Liver (tissue), 8 donors: ENCODE measurements at regions not wholly inside any gene's neighbourhood (a gene's known extent, or its start where the extent isn't known, plus 50 kb on each side); places are given as distances from the start of the nearest gene placed in this dataset.

Experiments
- DNase-seq: peaks from one replicate; pipeline ENCODE4 v3.0.0-alpha.2; 2017; ENCODE audit warnings: low spot score
- H3K27ac ChIP-seq, 2 donors: one replicate each; pipeline ENCODE4 v1.7.0; 2013; ENCODE audit warnings: inconsistent platforms in 2 of 2, low read length in 2 of 2, control low read depth in 1 of 2, low read depth in 1 of 2, mild to moderate bottlenecking in 1 of 2
- H3K27me3 ChIP-seq, 4 donors: one replicate each; pipeline versions ENCODE4 v1.6.1 to v1.7.0; 2013; ENCODE audit warnings: low read length in 3 of 4, inconsistent platforms in 1 of 4, mild to moderate bottlenecking in 1 of 4, moderate library complexity in 1 of 4; ENCODE audit not compliant: control insufficient read depth in 4 of 4, insufficient read depth in 4 of 4
- H3K36me3 ChIP-seq, 4 donors: one replicate each; pipeline versions ENCODE4 v1.6.1 to v1.7.0; 2013; ENCODE audit warnings: low read length in 3 of 4, mild to moderate bottlenecking in 3 of 4, low read depth in 1 of 4, moderate library complexity in 1 of 4; ENCODE audit not compliant: control insufficient read depth in 4 of 4, insufficient read depth in 3 of 4
- H3K4me1 ChIP-seq, 4 donors: one replicate each; pipeline versions ENCODE4 v1.6.1 to v1.7.0; 2013; ENCODE audit warnings: low read length in 3 of 4, mild to moderate bottlenecking in 3 of 4, moderate library complexity in 1 of 4; ENCODE audit not compliant: control insufficient read depth in 4 of 4, insufficient read depth in 4 of 4
- H3K4me3 ChIP-seq, 3 donors: one replicate each; pipeline versions ENCODE4 v1.6.1 to v1.7.0; 2013; ENCODE audit warnings: low read length in 3 of 3, control low read depth in 1 of 3, low read depth in 1 of 3, mild to moderate bottlenecking in 1 of 3
- H3K9ac ChIP-seq, 2 donors: one replicate each; pipeline ENCODE4 v1.7.0; 2013; ENCODE audit warnings: low read length in 2 of 2, mild to moderate bottlenecking in 2 of 2, moderate library complexity in 2 of 2, control low read depth in 1 of 2, low read depth in 1 of 2
- H3K9me3 ChIP-seq, 4 donors: one replicate each; pipeline versions ENCODE4 v1.6.1 to v1.7.0; 2013; ENCODE audit warnings: low read length in 3 of 4; ENCODE audit not compliant: control insufficient read depth in 4 of 4
- ATF3 ChIP-seq: IDR thresholded peaks from 2 replicates; pipeline ENCODE4 v1.6.1; 2016; ENCODE audit warnings: antibody characterized with exemption
- CTCF ChIP-seq: fragments of 150-350 bp; IDR thresholded peaks from 2 replicates; pipeline ENCODE4 v1.5.1; 2017; ENCODE audit warnings: improper control_type of control experiment, low read depth, low read length; ENCODE audit not compliant: missing input control
- EGR1 ChIP-seq, 2 donors: IDR thresholded peaks; 2 replicates each; pipeline ENCODE4 v1.6.1; 2016 to 2018; ENCODE audit warnings: antibody characterized with exemption in 2 of 2, low read depth in 2 of 2
- FOXA1 ChIP-seq: IDR thresholded peaks from 2 replicates; pipeline ENCODE4 v1.6.1; 2016; ENCODE audit warnings: antibody characterized with exemption
- FOXA2 ChIP-seq: IDR thresholded peaks from 2 replicates; pipeline ENCODE4 v1.6.1; 2016; ENCODE audit warnings: antibody characterized with exemption
- GABPA ChIP-seq, 2 donors: IDR thresholded peaks in 1 of 2; conservative IDR thresholded peaks in 1 of 2; 2 replicates each; pipeline ENCODE4 v1.6.1; 2016; ENCODE audit warnings: antibody characterized with exemption in 2 of 2, mild to moderate bottlenecking in 1 of 2, moderate library complexity in 1 of 2
- HNF4A ChIP-seq, 2 donors: conservative IDR thresholded peaks; 2 replicates each; pipeline ENCODE4 v1.6.1; 2016; ENCODE audit warnings: antibody characterized with exemption in 2 of 2, mild to moderate bottlenecking in 2 of 2
- HNF4G ChIP-seq: IDR thresholded peaks from 2 replicates; pipeline ENCODE4 v1.6.1; 2016; ENCODE audit warnings: antibody characterized with exemption
- JUND ChIP-seq, 2 donors: IDR thresholded peaks; 2 replicates each; pipeline ENCODE4 v1.6.1; 2016; ENCODE audit warnings: antibody characterized with exemption in 2 of 2
- MAX ChIP-seq: IDR thresholded peaks from 2 replicates; pipeline ENCODE4 v1.6.1; 2016; ENCODE audit warnings: antibody characterized with exemption
- NR2F2 ChIP-seq: IDR thresholded peaks from 2 replicates; pipeline ENCODE4 v1.6.1; 2016; ENCODE audit warnings: antibody characterized with exemption
- RAD21 ChIP-seq, 2 donors: IDR thresholded peaks; 2 replicates each; pipeline ENCODE4 v1.6.1; 2016; ENCODE audit warnings: antibody characterized with exemption in 2 of 2, mild to moderate bottlenecking in 2 of 2
- REST ChIP-seq: IDR thresholded peaks from 2 replicates; pipeline ENCODE4 v1.6.1; 2016; ENCODE audit warnings: antibody characterized with exemption, mild to moderate bottlenecking
- SP1 ChIP-seq: IDR thresholded peaks from 2 replicates; pipeline ENCODE4 v1.6.1; 2018; ENCODE audit warnings: antibody characterized with exemption, mild to moderate bottlenecking
- TAF1 ChIP-seq: conservative IDR thresholded peaks from 2 replicates; pipeline ENCODE4 v1.6.1; 2016; ENCODE audit warnings: antibody characterized with exemption, mild to moderate bottlenecking
- YY1 ChIP-seq: IDR thresholded peaks from 2 replicates; pipeline ENCODE4 v1.6.1; 2016; ENCODE audit warnings: antibody characterized with exemption, mild to moderate bottlenecking
- ZBTB33 ChIP-seq: IDR thresholded peaks from 2 replicates; pipeline ENCODE4 v1.6.1; 2016; ENCODE audit warnings: antibody characterized with exemption
- WGBS: extraction: QIAGEN DNeasy Blood & Tissue Kit; methylation state at CpG from one replicate; pipeline ENCODE4 v1.1.7; 2013; 5-methylcytosine and 5-hydroxymethylcytosine counted together
- donor health status: healthy.
- donor health status: healthy.
- donor health status: healthy.
- donor health status: healthy.
- donor health status: healthy.

GRCh38 chr21:19245188-19245580, 841.6 kb upstream of the TMPRSS15 start:
- Histone ChIP-seq H3K9ac (no peak overlapping the region), H3K36me3 (no peaks in the 10 kb centered on the region), H3K27me3 (no peaks in the 10 kb centered on the region), H3K4me1 (no peaks in the 10 kb centered on the region), H3K4me3 (no peak overlapping the region), H3K27ac (no peak overlapping the region), H3K9me3 (no peaks in the 10 kb centered on the region)
- WGBS: 92% methylated on average over 14 of the region's 14 CpGs
- DNase-seq: no peak
- TF ChIP-seq GABPA (IDR thresholded peaks at IDR 0.05 in 1 of 2, conservative IDR thresholded peaks at IDR 0.05 in 1 of 2) (no peak), ATF3 (no peak), JUND (IDR thresholded peaks at IDR 0.05) (no peak), TAF1 (no peak)

GRCh38 chr21:19246018-19246417, 842.4 kb upstream of the TMPRSS15 start:
- 90% methylated on average over 20 of the region's 20 CpGs for WGBS
- DNase-seq: no peak
- H3K9me3 ChIP-seq: no peaks in the 10 kb centered on the region
- TF ChIP-seq HNF4G (no peak), ATF3 (no peak), EGR1 (IDR thresholded peaks at IDR 0.05; ENCODE audit: low read depth in 2 of 2) (no peak), TAF1 (no peak)
- no peak overlapping the region for H3K4me3 ChIP-seq
- no peaks in the 10 kb centered on the region for H3K4me1 ChIP-seq
- no peak overlapping the region for H3K27ac ChIP-seq
- H3K36me3 ChIP-seq: no peaks in the 10 kb centered on the region
- no peak overlapping the region for H3K9ac ChIP-seq
- H3K27me3 ChIP-seq: no peaks in the 10 kb centered on the region

GRCh38 chr21:19256934-19257660, 853.5 kb upstream of the TMPRSS15 start:
- no peak for TF ChIP-seq EGR1 (IDR thresholded peaks at IDR 0.05; ENCODE audit: low read depth in 2 of 2)
- no peak for TF ChIP-seq FOXA1
- TF ChIP-seq JUND (IDR thresholded peaks at IDR 0.05): no peak
- no peak for TF ChIP-seq MAX
- no peak for TF ChIP-seq SP1
- TF ChIP-seq GABPA (IDR thresholded peaks at IDR 0.05 in 1 of 2, conservative IDR thresholded peaks at IDR 0.05 in 1 of 2): no peak
- TF ChIP-seq ATF3: no peak
- TF ChIP-seq NR2F2: no peak
- TF ChIP-seq REST: no peak
- TF ChIP-seq HNF4A (conservative IDR thresholded peaks at IDR 0.05): no peak
- TF ChIP-seq YY1: no peak
- no peak for TF ChIP-seq TAF1
- no peak for TF ChIP-seq RAD21 (IDR thresholded peaks at IDR 0.05)
- no peak for TF ChIP-seq CTCF
- no peak for TF ChIP-seq ZBTB33
- TF ChIP-seq FOXA2: no peak
- TF ChIP-seq HNF4G: no peak
- 61% methylated on average over 4 of the region's 4 CpGs for WGBS

More at GRCh38 chr21:19256934-19257660, 853.5 kb upstream of the TMPRSS15 start:
- H3K27ac ChIP-seq: no peak overlapping the region
- H3K27me3 ChIP-seq: no peaks in the 10 kb centered on the region
- H3K9me3 ChIP-seq: no peaks in the 10 kb centered on the region
- no peaks in the 10 kb centered on the region for H3K4me1 ChIP-seq
- DNase-seq: no peak
- no peaks in the 10 kb centered on the region for H3K36me3 ChIP-seq
- H3K4me3 ChIP-seq: no peak overlapping the region
- no peak overlapping the region for H3K9ac ChIP-seq
